GM19328 (cell line): ENCODE measurements at regions not wholly inside any gene's neighbourhood (a gene's known extent, or its start where the extent isn't known, plus 50 kb on each side); places are given as distances from the start of the nearest gene placed in this dataset.

ENCODE experiments used
- ATAC-seq: cut with Tn5 transposase; IDR thresholded peaks from one replicate; pipeline ENCODE4 v1.9.1; 2021; ENCODE audit warnings: mild to moderate bottlenecking, moderate library complexity; ENCODE audit not compliant: unreplicated experiment

- no peak for ATAC-seq
Observed at GRCh38 chr4:62301500-62301899, 1101.4 kb downstream of the ADGRL3 start.

- no peak for ATAC-seq
Observed at GRCh38 chr4:62293551-62293950, 1093.4 kb downstream of the ADGRL3 start.

GRCh38 chr4:62292911-62293310, 1092.8 kb downstream of the ADGRL3 start:
- no peak for ATAC-seq

GRCh38 chr4:62288808-62289541, 1088.8 kb downstream of the ADGRL3 start:
- ATAC-seq, result no peak

- no peak for ATAC-seq
Observed at GRCh38 chr4:62285026-62285425, 1084.9 kb downstream of the ADGRL3 start.

GRCh38 chr4:62279689-62280088, 1079.6 kb downstream of the ADGRL3 start:
- ATAC-seq, result no peak

- no peak for ATAC-seq
Observed at GRCh38 chr4:62275470-62275869, 1075.3 kb downstream of the ADGRL3 start.

GRCh38 chr4:62274782-62275181, 1074.7 kb downstream of the ADGRL3 start:
- ATAC-seq, result no peak

- ATAC-seq, result no peak
Observed at GRCh38 chr4:62271107-62271506, 1071.0 kb downstream of the ADGRL3 start.

- no peak for ATAC-seq
Observed at GRCh38 chr4:62269918-62270317, 1069.8 kb downstream of the ADGRL3 start.

GRCh38 chr4:62263454-62263853, 1063.3 kb downstream of the ADGRL3 start:
- ATAC-seq, result no peak

GRCh38 chr4:62262676-62263075, 1062.5 kb downstream of the ADGRL3 start:
- no peak for ATAC-seq

GRCh38 chr4:62260254-62260653, 1060.1 kb downstream of the ADGRL3 start:
- no peak for ATAC-seq

GRCh38 chr4:62256479-62256878, 1056.4 kb downstream of the ADGRL3 start:
- ATAC-seq, result no peak

GRCh38 chr4:62252728-62253127, 1052.6 kb downstream of the ADGRL3 start:
- no peak for ATAC-seq

- ATAC-seq, result no peak
Observed at GRCh38 chr4:62250100-62250499, 1050.0 kb downstream of the ADGRL3 start.

- no peak for ATAC-seq
Observed at GRCh38 chr4:62243895-62244294, 1043.8 kb downstream of the ADGRL3 start.

GRCh38 chr4:62235911-62236310, 1035.8 kb downstream of the ADGRL3 start:
- ATAC-seq, result no peak

GRCh38 chr4:62232814-62233213, 1032.7 kb downstream of the ADGRL3 start:
- no peak for ATAC-seq

- ATAC-seq, result no peak
Observed at GRCh38 chr4:62231994-62232393, 1031.9 kb downstream of the ADGRL3 start.

- ATAC-seq, result no peak
Observed at GRCh38 chr4:62226082-62226481, 1026.0 kb downstream of the ADGRL3 start.

GRCh38 chr4:62222121-62222520, 1022.0 kb downstream of the ADGRL3 start:
- ATAC-seq, result no peak

GRCh38 chr4:62210486-62210885, 1010.4 kb downstream of the ADGRL3 start:
- ATAC-seq, result no peak
